Keratinocyte (primary cell): ENCODE measurements at regions not wholly inside any gene's neighbourhood (a gene's known extent, or its start where the extent isn't known, plus 50 kb on each side); places are given as distances from the start of the nearest gene placed in this dataset.

Experiments used
- DNase-seq: peaks from one replicate; pipeline ENCODE4 v3.0.0-alpha.2; 2011; ENCODE audit warnings: low read depth, missing footprints, low spot score
- FAIRE-seq: peaks from 2 replicates; lab custom pipeline; 2011; peaks lifted over from hg19 to GRCh38; lab: Jason Lieb, UNC
- H2AFZ ChIP-seq: 2 replicates; pipeline ENCODE4 v1.6.0; 2012; ENCODE audit warnings: low read length, control low read depth, inconsistent platforms; ENCODE audit not compliant: control insufficient read depth
- H3K27ac ChIP-seq: 2 replicates; pipeline ENCODE4 v1.5.1; 2011; ENCODE audit warnings: low read length; ENCODE audit not compliant: control insufficient read depth, insufficient read depth
- H3K27me3 ChIP-seq: 3 replicates; pipeline ENCODE4 v1.6.0; 2011; ENCODE audit warnings: low read length; ENCODE audit not compliant: control insufficient read depth, insufficient read depth; ENCODE audit errors: extremely low read depth
- H3K36me3 ChIP-seq, 2 experiments: 2 replicates in 1 of 2; 3 replicates in 1 of 2; pipeline ENCODE4 v1.5.1; 2011; ENCODE audit warnings: low read length in 2 of 2, mild to moderate bottlenecking in 1 of 2; ENCODE audit not compliant: control insufficient read depth in 2 of 2, insufficient read depth in 2 of 2; ENCODE audit errors: extremely low read depth in 1 of 2
- H3K4me1 ChIP-seq: 3 replicates; pipeline ENCODE4 v1.5.1; 2011; ENCODE audit warnings: low read length; ENCODE audit not compliant: control insufficient read depth, insufficient read depth; ENCODE audit errors: extremely low read depth
- H3K4me2 ChIP-seq: 3 replicates; pipeline ENCODE4 v1.6.0; 2011; ENCODE audit warnings: low read depth, low read length; ENCODE audit not compliant: control insufficient read depth, insufficient read depth; ENCODE audit errors: extremely low read depth
- H3K4me3 ChIP-seq, 3 experiments: fragments of 200-600 bp in 1 of 3; sonication (generic) in 1 of 3; 2 replicates in 2 of 3; 3 replicates in 1 of 3; pipeline ENCODE4 v1.5.1; 2011 to 2016; ENCODE audit warnings: low read length in 3 of 3, mild to moderate bottlenecking in 3 of 3, control low read depth in 2 of 3, inconsistent platforms in 1 of 3, low read depth in 1 of 3, mixed read lengths in 1 of 3, mixed run types in 1 of 3, moderate library complexity in 1 of 3; ENCODE audit not compliant: control insufficient read depth in 2 of 3, insufficient read depth in 2 of 3; ENCODE audit errors: extremely low read depth in 1 of 3
- H3K79me2 ChIP-seq: 2 replicates; pipeline ENCODE4 v1.6.0; 2012; ENCODE audit warnings: low read length; ENCODE audit not compliant: control insufficient read depth, insufficient read depth
- H3K9ac ChIP-seq: 3 replicates; pipeline ENCODE4 v1.6.0; 2011; ENCODE audit warnings: low read length; ENCODE audit not compliant: control insufficient read depth, insufficient read depth; ENCODE audit errors: extremely low read depth
- H3K9me1 ChIP-seq: 3 replicates; pipeline ENCODE4 v1.6.0; 2011; ENCODE audit warnings: low read length; ENCODE audit not compliant: control insufficient read depth, insufficient read depth; ENCODE audit errors: extremely low read depth
- H3K9me3 ChIP-seq: 2 replicates; pipeline ENCODE4 v1.5.1; 2012; ENCODE audit warnings: low read depth, low read length; ENCODE audit not compliant: control insufficient read depth
- H4K20me1 ChIP-seq: 3 replicates; pipeline ENCODE4 v1.6.0; 2011; ENCODE audit warnings: low read length; ENCODE audit not compliant: control insufficient read depth, insufficient read depth; ENCODE audit errors: extremely low read depth
- CTCF ChIP-seq, 3 experiments: IDR thresholded peaks in 1 of 3; conservative IDR thresholded peaks in 1 of 3; optimal IDR thresholded peaks in 1 of 3; 2 replicates in 2 of 3; 3 replicates in 1 of 3; pipeline versions ENCODE3 to v1.5.1; 2011; ENCODE audit warnings: low read length in 3 of 3, mild to moderate bottlenecking in 3 of 3, moderate library complexity in 2 of 3, control low read depth in 1 of 3, inconsistent platforms in 1 of 3; ENCODE audit not compliant: insufficient read depth in 2 of 3; ENCODE audit errors: extremely low read depth in 1 of 3
- EZH2 ChIP-seq: IDR thresholded peaks from one replicate; pipeline ENCODE4 v1.6.1; 2012; ENCODE audit warnings: inconsistent platforms, mild to moderate bottlenecking, low read length, moderate library complexity
- dilution Hi-C: fragments of 300-500 bp; cut with MboI; formaldehyde crosslinking; loops from one replicate; pipeline ENCODE4 v1.7.0; 2020; ENCODE audit warnings: low sequenced_read_pairs; ENCODE audit not compliant: extremely low pct_ligation_motif_present

DNA sequence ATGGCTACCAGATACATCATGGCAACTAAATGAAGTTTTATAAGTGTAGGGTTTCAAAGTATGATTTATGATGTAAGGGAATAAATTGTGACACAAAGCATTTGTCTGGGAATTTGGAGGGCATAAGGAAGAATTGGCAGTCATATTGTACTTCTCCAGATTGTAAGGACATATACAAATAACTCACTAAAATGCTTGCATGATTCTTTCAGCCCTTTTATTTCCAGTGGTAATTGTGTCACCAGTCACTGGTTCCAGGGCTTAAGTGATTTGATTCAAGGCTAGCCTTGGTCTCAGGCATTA is 299.4 kb upstream of the ANO5 start:
- Histone ChIP-seq H3K27me3 (no peaks in the 10 kb centered on the region), H3K36me3 (no peaks in the 10 kb centered on the region), H3K9me3 (no peaks in the 10 kb centered on the region), H3K9ac (no peak overlapping the region), H2AFZ (no peak overlapping the region), H3K9me1 (no peaks in the 10 kb centered on the region), H3K4me3 (no peak overlapping the region), H3K79me2 (no peaks in the 10 kb centered on the region), H4K20me1 (no peaks in the 10 kb centered on the region), H3K4me1 (no peaks in the 10 kb centered on the region), H3K27ac (no peak overlapping the region), H3K4me2 (no peak overlapping the region)
- dilution Hi-C loops, result no loop called here
- FAIRE-seq (no peak), DNase-seq (no peak)
- TF ChIP-seq CTCF (optimal IDR thresholded peaks at IDR 0.05 in 1 of 3, IDR thresholded peaks at IDR 0.05 in 1 of 3, conservative IDR thresholded peaks at IDR 0.05 in 1 of 3; ENCODE audit: extremely low read depth in 1 of 3, insufficient read depth in 2 of 3, low read length in 3 of 3), result no peak
- no peak for TF ChIP-seq EZH2

- H3K79me2 ChIP-seq, result no peaks in the 10 kb centered on the region
- no peak for FAIRE-seq
- no peak for DNase-seq
- H3K36me3 ChIP-seq, result no peaks in the 10 kb centered on the region
- no peak overlapping the region for H3K4me2 ChIP-seq
- no peaks in the 10 kb centered on the region for H3K9me1 ChIP-seq
- H3K4me1 ChIP-seq, result no peaks in the 10 kb centered on the region
- no peaks in the 10 kb centered on the region for H4K20me1 ChIP-seq
- no peak overlapping the region for H3K4me3 ChIP-seq
- no peaks in the 10 kb centered on the region for H3K27me3 ChIP-seq
- no peaks in the 10 kb centered on the region for H3K9me3 ChIP-seq
- no peak overlapping the region for H2AFZ ChIP-seq
- no peak overlapping the region for H3K27ac ChIP-seq
- dilution Hi-C loops, result no loop called here
- no peak overlapping the region for H3K9ac ChIP-seq
- TF ChIP-seq EZH2, result no peak
- no peak for TF ChIP-seq CTCF (optimal IDR thresholded peaks at IDR 0.05 in 1 of 3, IDR thresholded peaks at IDR 0.05 in 1 of 3, conservative IDR thresholded peaks at IDR 0.05 in 1 of 3; ENCODE audit: extremely low read depth in 1 of 3, insufficient read depth in 2 of 3, low read length in 3 of 3)
Observed at GRCh38 chr11:21894492-21894891, 298.4 kb upstream of the ANO5 start.
